CD14-positive monocyte (primary cell): ENCODE measurements at regions not wholly inside any gene's neighbourhood (a gene's known extent, or its start where the extent isn't known, plus 50 kb on each side); places are given as distances from the start of the nearest gene placed in this dataset.

Experiments
- DNase-seq, 3 donors: peaks; one replicate each; pipeline ENCODE4 v3.0.0-alpha.2; 2011 to 2022
- H2AFZ ChIP-seq: 2 replicates; pipeline ENCODE4 v1.6.0; 2012; ENCODE audit warnings: mild to moderate bottlenecking, low read depth, low read length, inconsistent platforms; ENCODE audit not compliant: insufficient read depth, poor library complexity, severe bottlenecking
- H3K27ac ChIP-seq, 2 donors: 1 replicate in 1 of 2; 2 replicates in 1 of 2; pipeline ENCODE4 v1.5.1; 2012 to 2013; ENCODE audit warnings: low read length in 2 of 2, control low read depth in 1 of 2, inconsistent platforms in 1 of 2, low read depth in 1 of 2, mild to moderate bottlenecking in 1 of 2
- H3K27me3 ChIP-seq, 2 donors: one replicate each; pipeline versions ENCODE4 v1.6.0 to v1.6.1; 2011 to 2013; ENCODE audit warnings: low read length in 2 of 2; ENCODE audit not compliant: control insufficient read depth in 2 of 2, insufficient read depth in 2 of 2
- H3K36me3 ChIP-seq, 2 donors: replicated peaks in 1 of 2; 1 replicate in 1 of 2; 2 replicates in 1 of 2; pipeline versions ENCODE4 v1.5.1 to v1.6.1; 2012 to 2013; ENCODE audit warnings: low read length in 2 of 2, control low read depth in 1 of 2, inconsistent platforms in 1 of 2, mild to moderate bottlenecking in 1 of 2; ENCODE audit not compliant: insufficient read depth in 2 of 2, control insufficient read depth in 1 of 2
- H3K4me1 ChIP-seq, 2 donors: 1 replicate in 1 of 2; 2 replicates in 1 of 2; pipeline versions ENCODE4 v1.5.1 to v1.6.1; 2012 to 2013; ENCODE audit warnings: low read length in 2 of 2, control low read depth in 1 of 2, inconsistent platforms in 1 of 2, mild to moderate bottlenecking in 1 of 2, moderate library complexity in 1 of 2; ENCODE audit not compliant: insufficient read depth in 2 of 2, control insufficient read depth in 1 of 2
- H3K4me2 ChIP-seq: replicated peaks from 2 replicates; pipeline ENCODE3; 2012; ENCODE audit warnings: low read length, moderate library complexity, mild to moderate bottlenecking; ENCODE audit not compliant: poor library complexity, severe bottlenecking; ENCODE audit errors: extremely low read depth
- H3K4me3 ChIP-seq, 3 experiments: fragments of 200-600 bp in 1 of 3; sonication (generic) in 1 of 3; replicated peaks in 1 of 3; 1 replicate in 2 of 3; 2 replicates in 1 of 3; pipeline ENCODE4 v1.5.1; 2011 to 2013; ENCODE audit warnings: low read length in 3 of 3, mild to moderate bottlenecking in 3 of 3, control low read depth in 2 of 3, low read depth in 2 of 3, inconsistent platforms in 1 of 3, moderate library complexity in 1 of 3
- H3K79me2 ChIP-seq: 2 replicates; pipeline ENCODE4 v1.6.0; 2012; ENCODE audit warnings: mild to moderate bottlenecking, control low read depth, inconsistent platforms, low read length, moderate library complexity; ENCODE audit not compliant: insufficient read depth
- H3K9ac ChIP-seq: 2 replicates; pipeline ENCODE4 v1.6.0; 2017; ENCODE audit warnings: low read length, mild to moderate bottlenecking; ENCODE audit not compliant: insufficient read depth, poor library complexity, severe bottlenecking
- H3K9me3 ChIP-seq, 2 donors: replicated peaks in 1 of 2; 1 replicate in 1 of 2; 2 replicates in 1 of 2; pipeline versions ENCODE4 v1.5.1 to v1.6.1; 2012 to 2013; ENCODE audit warnings: low read length in 2 of 2, control low read depth in 1 of 2; ENCODE audit not compliant: control insufficient read depth in 1 of 2, insufficient read depth in 1 of 2
- H4K20me1 ChIP-seq: 2 replicates; pipeline ENCODE4 v1.6.0; 2012; ENCODE audit warnings: mild to moderate bottlenecking, low read length, control low read depth, moderate library complexity; ENCODE audit not compliant: insufficient read depth
- H3K27ac Mint-ChIP-seq, 7 donors: one replicate each; pipeline ENCODE4 v1.8.0; 2020; ENCODE audit warnings: mild to moderate bottlenecking in 7 of 7, mixed read lengths in 7 of 7, moderate library complexity in 6 of 7, inconsistent platforms in 2 of 7
- H3K27me3 Mint-ChIP-seq, 3 donors: one replicate each; pipeline ENCODE4 v1.8.0; 2021 to 2022; ENCODE audit warnings: low read depth in 3 of 3, mild to moderate bottlenecking in 3 of 3, mixed read lengths in 3 of 3, moderate library complexity in 3 of 3, inconsistent platforms in 1 of 3
- H3K36me3 Mint-ChIP-seq, 2 donors: one replicate each; pipeline ENCODE4 v1.8.0; 2020; ENCODE audit warnings: mixed read lengths in 2 of 2, inconsistent platforms in 1 of 2, mild to moderate bottlenecking in 1 of 2
- H3K4me1 Mint-ChIP-seq: one replicate; pipeline ENCODE4 v1.8.0; 2020; ENCODE audit warnings: mild to moderate bottlenecking, mixed read lengths
- H3K4me3 Mint-ChIP-seq, 2 donors: one replicate each; pipeline ENCODE4 v1.8.0; 2020; ENCODE audit warnings: mild to moderate bottlenecking in 2 of 2, mixed read lengths in 2 of 2, moderate library complexity in 1 of 2
- H3K9me3 Mint-ChIP-seq, 7 donors: one replicate each; pipeline ENCODE4 v1.8.0; 2020 to 2022; ENCODE audit warnings: mixed read lengths in 7 of 7, mild to moderate bottlenecking in 6 of 7, moderate library complexity in 6 of 7, inconsistent platforms in 2 of 7
- WGBS: methylation state at CpG from one replicate; pipeline ENCODE4 v1.1.5; 2013; ENCODE audit warnings: missing lambda C conversion rate; ENCODE audit not compliant: insufficient coverage; 5-methylcytosine and 5-hydroxymethylcytosine counted together
- intact Hi-C, 2 donors: fragments of 100-400 bp; cut with micrococcal nuclease; formaldehyde crosslinking; loops; one replicate each; pipeline versions ENCODE4 v1.15.0 to v1.15.1; 2023
- TF ChIP-seq, protein P1 (sequence below): fragments of 200-600 bp; IDR thresholded peaks from one replicate; pipeline ENCODE4 v1.8.0; 2022; ENCODE audit warnings: antibody characterized with exemption, mild to moderate bottlenecking

DNA sequence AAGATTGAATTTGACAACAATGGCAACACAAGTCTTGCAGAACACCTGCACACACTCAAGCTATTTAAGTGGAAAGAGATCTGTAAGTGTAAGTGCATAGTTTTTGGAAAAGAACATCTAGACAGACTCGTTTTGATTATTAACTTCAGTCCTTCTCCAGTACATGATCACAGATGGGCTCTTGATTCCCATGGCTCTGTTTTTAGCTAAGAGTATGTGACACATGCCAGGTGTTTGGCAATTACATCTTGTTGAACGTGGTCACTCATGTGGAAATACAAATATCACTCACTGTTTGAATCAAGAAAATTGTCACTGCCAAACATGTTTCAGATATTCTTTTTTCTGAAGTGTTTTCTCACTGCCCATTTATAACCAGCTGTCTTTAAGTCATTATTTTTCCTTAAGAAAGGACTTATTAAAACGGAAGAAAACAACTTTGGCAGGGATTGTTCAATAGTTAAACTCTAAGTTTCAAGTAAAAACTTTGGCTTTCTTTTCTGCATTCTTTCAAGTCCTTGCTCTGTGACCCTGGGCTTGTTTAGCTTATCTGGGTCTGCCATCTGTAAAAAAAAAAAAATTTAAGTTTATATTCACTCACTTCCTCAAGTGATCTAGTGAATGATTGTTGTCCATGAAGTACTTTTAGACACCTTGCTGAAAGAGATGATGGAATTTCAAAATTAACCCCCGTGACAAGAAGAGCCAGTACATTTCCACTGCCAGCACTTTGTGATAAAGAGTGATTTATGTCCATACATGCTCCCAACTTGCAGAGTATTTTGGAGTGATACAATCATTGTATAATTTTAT, 125.4 kb downstream of the ATXN3L start:
- Histone ChIP-seq H2AFZ (no peak overlapping the region), H3K27me3 (peaks cover 0 to 37% of the 10 kb centered on the region in 2 donors), H3K4me3 (no peak overlapping the region), H4K20me1 (no peaks in the 10 kb centered on the region), H3K9ac (no peak overlapping the region), H3K4me1 (no peaks in the 10 kb centered on the region), H3K79me2 (no peaks in the 10 kb centered on the region), H3K36me3 (no peaks in the 10 kb centered on the region), H3K27ac (no peak overlapping the region), H3K4me2 (no peak overlapping the region), H3K9me3 (no peaks in the 10 kb centered on the region)
- Mint-ChIP-seq H3K36me3 (no peaks in the 10 kb centered on the region), H3K27me3 (peaks cover 0 to 24% (median 1%) of the 10 kb centered on the region in 3 donors), H3K9me3 (no peaks in the 10 kb centered on the region), H3K4me1 (no peaks in the 10 kb centered on the region), H3K4me3 (no peak overlapping the region), H3K27ac (no peak overlapping the region)
- no CpG with 5 or more reads among the region's 4 CpGs for WGBS
- DNase-seq, result no peak
- TF ChIP-seq, protein P1, sequence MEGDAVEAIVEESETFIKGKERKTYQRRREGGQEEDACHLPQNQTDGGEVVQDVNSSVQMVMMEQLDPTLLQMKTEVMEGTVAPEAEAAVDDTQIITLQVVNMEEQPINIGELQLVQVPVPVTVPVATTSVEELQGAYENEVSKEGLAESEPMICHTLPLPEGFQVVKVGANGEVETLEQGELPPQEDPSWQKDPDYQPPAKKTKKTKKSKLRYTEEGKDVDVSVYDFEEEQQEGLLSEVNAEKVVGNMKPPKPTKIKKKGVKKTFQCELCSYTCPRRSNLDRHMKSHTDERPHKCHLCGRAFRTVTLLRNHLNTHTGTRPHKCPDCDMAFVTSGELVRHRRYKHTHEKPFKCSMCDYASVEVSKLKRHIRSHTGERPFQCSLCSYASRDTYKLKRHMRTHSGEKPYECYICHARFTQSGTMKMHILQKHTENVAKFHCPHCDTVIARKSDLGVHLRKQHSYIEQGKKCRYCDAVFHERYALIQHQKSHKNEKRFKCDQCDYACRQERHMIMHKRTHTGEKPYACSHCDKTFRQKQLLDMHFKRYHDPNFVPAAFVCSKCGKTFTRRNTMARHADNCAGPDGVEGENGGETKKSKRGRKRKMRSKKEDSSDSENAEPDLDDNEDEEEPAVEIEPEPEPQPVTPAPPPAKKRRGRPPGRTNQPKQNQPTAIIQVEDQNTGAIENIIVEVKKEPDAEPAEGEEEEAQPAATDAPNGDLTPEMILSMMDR, result no peak
- intact Hi-C loops, result no loop called here

DNA sequence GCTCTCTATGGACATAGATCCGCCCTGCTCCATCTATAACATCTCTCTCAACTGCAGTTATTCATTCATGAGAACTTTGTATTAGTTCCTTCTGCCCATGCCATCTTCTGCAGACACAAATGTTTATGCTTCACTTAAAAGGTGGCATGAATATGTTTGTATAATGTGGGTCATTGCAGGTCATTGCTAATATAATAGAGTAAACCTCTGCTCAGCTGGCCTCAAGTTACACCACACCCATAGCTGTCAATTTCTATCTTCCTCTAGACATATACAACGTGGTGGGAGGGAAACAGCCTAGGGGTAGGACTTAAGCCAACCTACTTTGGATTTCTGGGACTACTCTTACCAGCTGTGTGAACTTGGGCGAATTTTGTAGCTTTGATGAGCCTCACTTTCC, 129.8 kb downstream of the ATXN3L start:
- Histone ChIP-seq H4K20me1 (no peaks in the 10 kb centered on the region), H3K4me1 (no peaks in the 10 kb centered on the region), H3K27me3 (peaks cover 0 to 26% of the 10 kb centered on the region in 2 donors), H3K9me3 (no peaks in the 10 kb centered on the region), H3K79me2 (no peaks in the 10 kb centered on the region), H3K36me3 (no peaks in the 10 kb centered on the region), H2AFZ (no peak overlapping the region), H3K27ac (no peak overlapping the region), H3K4me2 (no peak overlapping the region), H3K4me3 (no peak overlapping the region), H3K9ac (no peak overlapping the region)
- no peaks in the 10 kb centered on the region for H3K4me1 Mint-ChIP-seq
- WGBS, result no CpG with 5 or more reads among the region's 3 CpGs
- peaks cover 1 to 27% (median 1%) of the 10 kb centered on the region in 3 donors for H3K27me3 Mint-ChIP-seq
- DNase-seq, result no peak
- H3K36me3 Mint-ChIP-seq, result no peaks in the 10 kb centered on the region
- H3K27ac Mint-ChIP-seq, result no peak overlapping the region
- H3K4me3 Mint-ChIP-seq, result no peak overlapping the region
- peaks cover 0 to 7% (median 0%) of the 10 kb centered on the region in 7 donors for H3K9me3 Mint-ChIP-seq
- intact Hi-C loops, result no loop called here
- TF ChIP-seq, protein P1, result no peak
